K562 (cell line): ENCODE measurements at regions not wholly inside any gene's neighbourhood (a gene's known extent, or its start where the extent isn't known, plus 50 kb on each side); places are given as distances from the start of the nearest gene placed in this dataset.

Source experiments
- ATAC-seq: fragments of 200-7000 bp; cut with Tn5 transposase; 3 replicates; pipeline ENCODE4 v1.9.1; 2020; ENCODE audit warnings: moderate library complexity
- BruUV-seq: library from RNA; stranded (reverse); fragments of 400-500 nt; replicated peaks from 2 replicates; lab custom pipeline; 2021; lab: Mats Ljungman, UMichigan
- CTCF ChIA-PET: fragments of 300-600 bp; formaldehyde crosslinking; extraction: SDS; loops from one replicate; lab custom pipeline; 2021; ENCODE audit warnings: low intra/inter-chr PET ratio; lab: Yijun Ruan, JAX
- POLR2A ChIA-PET: fragments of 300-600, 350-650 bp; sonication (Branson Sonifier 250); formaldehyde crosslinking; extraction: SDS; loops from one replicate; lab custom pipeline; 2021; ENCODE audit warnings: antibody characterized with exemption, inconsistent platforms; lab: Yijun Ruan, JAX
- DNase-seq, 4 experiments: peaks; one replicate each; pipeline versions ENCODE4 v3.0.0 to v3.0.0-alpha.2; 2011 to 2018; ENCODE audit warnings: low spot score in 3 of 4, mixed read lengths in 3 of 4; ENCODE audit errors: extremely low read depth in 1 of 4
- FAIRE-seq: peaks from 2 replicates; lab custom pipeline; 2011; peaks lifted over from hg19 to GRCh38; lab: Jason Lieb, UNC
- H2AFZ ChIP-seq: 2 replicates; pipeline ENCODE4 v1.6.0; 2011; ENCODE audit warnings: low read depth, low read length, control low read depth, inconsistent platforms
- H3K27ac ChIP-seq: fragments of 200-600 bp; 3 replicates; pipeline ENCODE4 v1.8.0; 2011; ENCODE audit warnings: low read depth, mild to moderate bottlenecking, control low read depth, inconsistent platforms, low read length, moderate library complexity, mixed read lengths; ENCODE audit errors: extremely low read depth
- H3K27me3 ChIP-seq, 2 experiments: fragments of 300-600 bp in 1 of 2; 2 replicates in 1 of 2; 3 replicates in 1 of 2; pipeline versions ENCODE4 v1.6.0 to v1.8.0; 2011; ENCODE audit warnings: inconsistent platforms in 2 of 2, low read length in 2 of 2, mild to moderate bottlenecking in 1 of 2, mixed read lengths in 1 of 2, moderate library complexity in 1 of 2; ENCODE audit not compliant: control insufficient read depth in 2 of 2, insufficient read depth in 2 of 2
- H3K36me3 ChIP-seq: fragments of 300-600 bp; 3 replicates; pipeline ENCODE4 v1.8.0; 2011; ENCODE audit warnings: mild to moderate bottlenecking, low read length, inconsistent platforms; ENCODE audit not compliant: control insufficient read depth, insufficient read depth
- H3K4me1 ChIP-seq, 2 experiments: fragments of 200-600 bp in 1 of 2; replicated peaks in 1 of 2; 2 replicates in 1 of 2; 3 replicates in 1 of 2; pipeline versions ENCODE4 v1.5.1 to v1.8.0; 2011; ENCODE audit warnings: inconsistent platforms in 2 of 2, low read length in 2 of 2, mild to moderate bottlenecking in 1 of 2, mixed read lengths in 1 of 2, moderate library complexity in 1 of 2; ENCODE audit not compliant: control insufficient read depth in 2 of 2, insufficient read depth in 2 of 2
- H3K4me2 ChIP-seq: 2 replicates; pipeline ENCODE4 v1.6.1; 2011; ENCODE audit warnings: low read length, control low read depth, inconsistent platforms, mixed read lengths; ENCODE audit not compliant: insufficient read depth
- H3K4me3 ChIP-seq: fragments of 200-600 bp; sonication (generic), shearing (Covaris generic); 2 replicates; pipeline ENCODE4 v1.5.1; 2016; ENCODE audit warnings: control low read depth, inconsistent platforms
- H3K79me2 ChIP-seq: fragments of 200-600 bp; 3 replicates; pipeline ENCODE4 v1.8.0; 2011; ENCODE audit warnings: low read length, inconsistent platforms; ENCODE audit not compliant: control insufficient read depth, insufficient read depth
- H3K9ac ChIP-seq, 2 experiments: 2 replicates each; pipeline versions ENCODE4 v1.6.0 to v1.6.1; 2011; ENCODE audit warnings: low read depth in 2 of 2, low read length in 2 of 2, control low read depth in 1 of 2, inconsistent platforms in 1 of 2, mild to moderate bottlenecking in 1 of 2, mixed read lengths in 1 of 2; ENCODE audit not compliant: insufficient read depth in 1 of 2
- H3K9me1 ChIP-seq: one replicate; pipeline ENCODE4 v1.6.0; 2011; ENCODE audit warnings: inconsistent platforms, mild to moderate bottlenecking, low read length, moderate library complexity; ENCODE audit not compliant: control insufficient read depth, insufficient read depth
- H3K9me3 ChIP-seq: replicated peaks from 2 replicates; pipeline ENCODE4 v1.5.1; 2011; ENCODE audit warnings: low read depth, low read length, inconsistent platforms; ENCODE audit not compliant: control insufficient read depth, insufficient read depth
- H4K20me1 ChIP-seq: replicated peaks from 2 replicates; pipeline ENCODE4 v1.6.1; 2011; ENCODE audit warnings: low read length, inconsistent platforms, mixed read lengths; ENCODE audit not compliant: control insufficient read depth, insufficient read depth
- PHF8 ChIP-seq: fragments of 200-600 bp; sonication (generic); IDR thresholded peaks from 2 replicates; pipeline ENCODE4 v1.6.1; 2012; ENCODE audit warnings: mixed run types, mild to moderate bottlenecking, inconsistent platforms, low read length, moderate library complexity, borderline replicate concordance
- SMARCA4 ChIP-seq: fragments of 450-650 bp; IDR thresholded peaks from 2 replicates; pipeline ENCODE4 v1.6.1; 2016
- WGBS: fragments of 100-300 bp; shearing (Covaris generic); methylation state at CpG from one replicate; pipeline ENCODE4 v1.1.6; 2016; ENCODE audit warnings: low coverage, mixed read lengths; ENCODE audit not compliant: insufficient coverage; ENCODE audit errors: missing lambda C conversion rate; 5-methylcytosine and 5-hydroxymethylcytosine counted together
- in situ Hi-C: fragments of 300-500 bp; cut with MboI; formaldehyde crosslinking; loops from 4 replicates; pipeline ENCODE4 v1.15.0; 2018; ENCODE audit warnings: inconsistent platforms, mixed read lengths
- intact Hi-C: fragments of 100-400 bp; cut with micrococcal nuclease; formaldehyde crosslinking; loops from 2 replicates; pipeline ENCODE4 v1.14.2; 2022
- TF ChIP-seq, protein P1 (sequence below): sonication (generic); formaldehyde crosslinking; IDR thresholded peaks from 2 replicates; pipeline ENCODE4 v1.8.0; 2022; ENCODE audit warnings: missing genetic modification reagents, mild to moderate bottlenecking, moderate library complexity, borderline replicate concordance
- TF ChIP-seq, protein P2 (sequence below): sonication (generic); formaldehyde crosslinking; IDR thresholded peaks from 2 replicates; pipeline ENCODE4 v1.5.0; 2020; ENCODE audit warnings: missing genetic modification reagents

DNA sequence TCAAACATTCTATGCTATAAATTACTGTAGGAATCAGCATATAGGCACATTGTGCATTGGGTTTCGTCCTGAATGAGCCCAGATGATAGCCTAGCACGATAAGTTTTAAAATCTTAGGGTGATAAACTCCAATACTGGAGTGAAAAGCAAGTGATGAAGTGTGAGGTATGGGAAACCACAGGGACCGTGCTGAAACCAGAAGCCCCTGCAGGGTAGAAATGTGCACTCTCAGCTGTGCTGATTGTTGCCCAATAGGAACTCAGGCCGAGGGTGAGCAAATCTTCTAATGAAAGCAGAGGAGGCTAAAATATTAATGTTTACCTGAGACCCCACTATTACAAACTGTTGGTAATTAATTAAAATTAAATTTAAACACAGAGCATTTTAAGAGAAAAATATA, 1486.6 kb downstream of the AACS start (continued):
- TF ChIP-seq, protein P1, sequence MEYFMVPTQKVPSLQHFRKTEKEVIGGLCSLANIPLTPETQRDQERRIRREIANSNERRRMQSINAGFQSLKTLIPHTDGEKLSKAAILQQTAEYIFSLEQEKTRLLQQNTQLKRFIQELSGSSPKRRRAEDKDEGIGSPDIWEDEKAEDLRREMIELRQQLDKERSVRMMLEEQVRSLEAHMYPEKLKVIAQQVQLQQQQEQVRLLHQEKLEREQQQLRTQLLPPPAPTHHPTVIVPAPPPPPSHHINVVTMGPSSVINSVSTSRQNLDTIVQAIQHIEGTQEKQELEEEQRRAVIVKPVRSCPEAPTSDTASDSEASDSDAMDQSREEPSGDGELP (CRISPR knock-in tag) = no peak
- TF ChIP-seq PHF8 = no peak

DNA sequence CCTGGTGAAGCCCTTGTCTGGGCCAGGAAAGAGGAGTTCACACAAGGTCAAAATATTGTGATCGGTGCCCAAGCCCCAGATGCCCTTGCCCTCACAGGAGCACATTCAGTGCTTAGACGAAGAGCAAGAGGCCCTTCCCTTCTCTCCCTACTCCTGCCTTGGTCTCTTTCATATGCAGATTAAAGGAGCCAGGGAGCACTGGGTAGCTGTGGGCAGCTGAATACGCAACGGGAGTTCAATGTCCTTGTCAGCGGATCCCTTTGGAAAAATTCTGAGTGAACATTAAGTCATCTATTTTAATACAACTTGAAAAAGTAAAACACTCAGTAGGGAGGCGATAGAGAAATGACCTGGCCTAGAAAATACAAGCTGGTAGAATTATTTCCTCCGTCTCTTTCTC, 1489.4 kb downstream of the AACS start:
- no peak overlapping the region for H2AFZ ChIP-seq
- no peaks in the 10 kb centered on the region for H4K20me1 ChIP-seq
- no peak for TF ChIP-seq SMARCA4
- TF ChIP-seq, protein P2, sequence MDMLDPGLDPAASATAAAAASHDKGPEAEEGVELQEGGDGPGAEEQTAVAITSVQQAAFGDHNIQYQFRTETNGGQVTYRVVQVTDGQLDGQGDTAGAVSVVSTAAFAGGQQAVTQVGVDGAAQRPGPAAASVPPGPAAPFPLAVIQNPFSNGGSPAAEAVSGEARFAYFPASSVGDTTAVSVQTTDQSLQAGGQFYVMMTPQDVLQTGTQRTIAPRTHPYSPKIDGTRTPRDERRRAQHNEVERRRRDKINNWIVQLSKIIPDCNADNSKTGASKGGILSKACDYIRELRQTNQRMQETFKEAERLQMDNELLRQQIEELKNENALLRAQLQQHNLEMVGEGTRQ (CRISPR knock-in tag) = no peak
- no peaks in the 10 kb centered on the region for H3K36me3 ChIP-seq
- H3K9me1 ChIP-seq = no peaks in the 10 kb centered on the region
- BruUV-seq = no TSS peak
- in situ Hi-C loops (no loop called here), intact Hi-C loops (no loop called here)
- H3K27ac ChIP-seq = no peak overlapping the region
- CTCF ChIA-PET = no interaction called here
- no peaks in the 10 kb centered on the region for H3K9me3 ChIP-seq
- H3K4me3 ChIP-seq = no peak overlapping the region
- POLR2A ChIA-PET = interaction anchor here (1.5 kb wide), 1 partner anchor 12 kb away, joined by 3 read pairs; no protein-coding TSS in a partner anchor
- WGBS = 0% methylated on average over 7 of the region's 7 CpGs
- ATAC-seq (no peak), DNase-seq (no peak), FAIRE-seq (no peak)
- no peak overlapping the region for H3K9ac ChIP-seq
- no peaks in the 10 kb centered on the region for H3K4me1 ChIP-seq
- H3K4me2 ChIP-seq = no peak overlapping the region
- no peaks in the 10 kb centered on the region for H3K79me2 ChIP-seq
- no peaks in the 10 kb centered on the region for H3K27me3 ChIP-seq
